IMR-90 (cell line): ENCODE measurements at regions not wholly inside any gene's neighbourhood (a gene's known extent, or its start where the extent isn't known, plus 50 kb on each side); places are given as distances from the start of the nearest gene placed in this dataset.

ENCODE experiments used
- ATAC-seq: fragments of 200-7000 bp; cut with Tn5 transposase; 2 replicates; pipeline ENCODE4 v1.9.1; 2020; ENCODE audit warnings: low read depth, mild to moderate bottlenecking, moderate library complexity
- BruUV-seq: library from RNA; stranded (reverse); fragments of 400-500 nt; replicated peaks from 2 replicates; lab custom pipeline; 2021; lab: Mats Ljungman, UMichigan
- CTCF ChIA-PET: fragments of 300-600 bp; formaldehyde crosslinking; extraction: SDS; loops from one replicate; lab custom pipeline; 2021; ENCODE audit warnings: antibody characterized with exemption; lab: Yijun Ruan, JAX
- POLR2A ChIA-PET: fragments of 300-600 bp; sonication (Branson Sonifier 250); formaldehyde crosslinking; loops from one replicate; lab custom pipeline; 2022; ENCODE audit warnings: antibody characterized with exemption; ENCODE audit not compliant: unreplicated experiment; lab: Charles Lee
- DNase-seq: peaks from one replicate; pipeline ENCODE4 v3.0.0; 2013
- H2AFZ ChIP-seq: replicated peaks from 2 replicates; pipeline ENCODE3; 2013; ENCODE audit warnings: low read length, mild to moderate bottlenecking; ENCODE audit not compliant: poor library complexity
- H2AK5ac ChIP-seq: 2 replicates; pipeline ENCODE4 v1.6.1; 2013; ENCODE audit warnings: low read depth, low read length, inconsistent platforms
- H2AK9ac ChIP-seq: replicated peaks from 2 replicates; pipeline ENCODE3; 2013; ENCODE audit warnings: mild to moderate bottlenecking, low read depth, low read length, moderate library complexity; ENCODE audit not compliant: poor library complexity
- H2BK120ac ChIP-seq: 2 replicates; pipeline ENCODE4 v1.6.1; 2013; ENCODE audit warnings: low read depth, low read length, inconsistent platforms
- H2BK15ac ChIP-seq: 3 replicates; pipeline ENCODE4 v1.6.1; 2013; ENCODE audit warnings: low read depth, low read length, inconsistent platforms
- H2BK20ac ChIP-seq: 2 replicates; pipeline ENCODE4 v1.6.1; 2013; ENCODE audit warnings: low read depth, mild to moderate bottlenecking, inconsistent platforms, low read length, moderate library complexity
- H2BK5ac ChIP-seq: 2 replicates; pipeline ENCODE4 v1.6.1; 2013; ENCODE audit warnings: mild to moderate bottlenecking, low read depth, low read length, inconsistent platforms; ENCODE audit not compliant: poor library complexity, severe bottlenecking
- H3K14ac ChIP-seq: replicated peaks from 2 replicates; pipeline ENCODE4 v1.6.1; 2013; ENCODE audit warnings: low read depth, low read length, inconsistent platforms
- H3K18ac ChIP-seq: 2 replicates; pipeline ENCODE4 v1.6.1; 2013; ENCODE audit warnings: low read depth, low read length, control low read depth
- H3K23ac ChIP-seq: 2 replicates; pipeline ENCODE4 v1.6.1; 2013; ENCODE audit warnings: low read depth, low read length, inconsistent platforms
- H3K27ac ChIP-seq: 2 replicates; pipeline ENCODE4 v1.5.1; 2013; ENCODE audit warnings: mild to moderate bottlenecking, control low read depth, low read length; ENCODE audit not compliant: insufficient read depth
- H3K27me3 ChIP-seq: 2 replicates; pipeline ENCODE4 v1.6.1; 2013; ENCODE audit warnings: low read length; ENCODE audit not compliant: control insufficient read depth, insufficient read depth
- H3K36me3 ChIP-seq: 2 replicates; pipeline ENCODE4 v1.6.1; 2013; ENCODE audit warnings: low read length, mixed read lengths; ENCODE audit not compliant: control insufficient read depth, insufficient read depth
- H3K4ac ChIP-seq: 2 replicates; pipeline ENCODE4 v1.6.1; 2013; ENCODE audit warnings: low read depth, low read length, inconsistent platforms
- H3K4me1 ChIP-seq: 2 replicates; pipeline ENCODE4 v1.6.1; 2013; ENCODE audit warnings: low read length, mixed read lengths; ENCODE audit not compliant: control insufficient read depth, insufficient read depth
- H3K4me2 ChIP-seq: 2 replicates; pipeline ENCODE4 v1.6.1; 2013; ENCODE audit warnings: low read depth, mild to moderate bottlenecking, control low read depth, low read length, moderate library complexity
- H3K4me3 ChIP-seq: 2 replicates; pipeline ENCODE4 v1.5.1; 2013; ENCODE audit warnings: low read depth, mild to moderate bottlenecking, control low read depth, low read length, moderate library complexity; ENCODE audit not compliant: insufficient read depth
- H3K56ac ChIP-seq: 2 replicates; pipeline ENCODE4 v1.6.1; 2013; ENCODE audit warnings: low read length, inconsistent platforms; ENCODE audit not compliant: insufficient read depth; ENCODE audit errors: extremely low read depth
- H3K79me1 ChIP-seq, 2 experiments: 2 replicates each; pipeline ENCODE4 v1.6.1; 2013; ENCODE audit warnings: low read length in 2 of 2, inconsistent platforms in 1 of 2, low read depth in 1 of 2
- H3K9ac ChIP-seq: 2 replicates; pipeline ENCODE4 v1.6.1; 2013; ENCODE audit warnings: low read depth, low read length, control low read depth
- H3K9me1 ChIP-seq: 2 replicates; pipeline ENCODE4 v1.6.1; 2013; ENCODE audit warnings: low read length, inconsistent platforms; ENCODE audit not compliant: insufficient read depth
- H3K9me3 ChIP-seq: 2 replicates; pipeline ENCODE4 v1.6.1; 2013; ENCODE audit warnings: low read length; ENCODE audit not compliant: control insufficient read depth, insufficient read depth
- H4K20me1 ChIP-seq: 2 replicates; pipeline ENCODE4 v1.6.1; 2013; ENCODE audit warnings: low read length, inconsistent platforms; ENCODE audit not compliant: insufficient read depth
- H4K5ac ChIP-seq: 2 replicates; pipeline ENCODE4 v1.6.1; 2013; ENCODE audit warnings: mild to moderate bottlenecking, low read depth, low read length, control low read depth
- H4K8ac ChIP-seq, 2 experiments: 2 replicates each; pipeline ENCODE4 v1.6.1; 2013; ENCODE audit warnings: low read depth in 2 of 2, low read length in 2 of 2, control low read depth in 1 of 2, inconsistent platforms in 1 of 2
- H4K91ac ChIP-seq: 2 replicates; pipeline ENCODE4 v1.6.1; 2013; ENCODE audit warnings: low read depth, low read length, inconsistent platforms; ENCODE audit not compliant: insufficient read depth
- BHLHE40 ChIP-seq: fragments of 150-350 bp; IDR thresholded peaks from 2 replicates; pipeline ENCODE4 v1.6.1; 2016; ENCODE audit warnings: mild to moderate bottlenecking, low read depth, low read length
- CEBPB ChIP-seq: IDR thresholded peaks from 2 replicates; pipeline ENCODE4 v1.6.1; 2012; ENCODE audit warnings: low read depth, low read length, improper control_type of control experiment
- CHD1 ChIP-seq: IDR thresholded peaks from 2 replicates; pipeline ENCODE4 v1.6.1; 2012; ENCODE audit warnings: low read depth, low read length, improper control_type of control experiment
- CTCF ChIP-seq: conservative IDR thresholded peaks from 2 replicates; pipeline ENCODE4 v1.5.1; 2012; ENCODE audit warnings: mild to moderate bottlenecking, low read depth, low read length, improper control_type of control experiment
- ELK1 ChIP-seq: fragments of 150-350 bp; IDR thresholded peaks from 2 replicates; pipeline ENCODE4 v1.6.1; 2016; ENCODE audit warnings: low read depth, mild to moderate bottlenecking, low read length, moderate library complexity, borderline replicate concordance
- FOS ChIP-seq: fragments of 150-350 bp; IDR thresholded peaks from 2 replicates; pipeline ENCODE4 v1.6.1; 2016; ENCODE audit warnings: low read depth, low read length
- MAFK ChIP-seq: IDR thresholded peaks from 2 replicates; pipeline ENCODE4 v1.6.1; 2012; ENCODE audit warnings: low read depth, low read length, improper control_type of control experiment
- MAZ ChIP-seq: IDR thresholded peaks from 2 replicates; pipeline ENCODE4 v1.6.1; 2012; ENCODE audit warnings: low read depth, mild to moderate bottlenecking, low read length, improper control_type of control experiment, moderate library complexity, borderline replicate concordance
- MXI1 ChIP-seq: IDR thresholded peaks from 2 replicates; pipeline ENCODE4 v1.6.1; 2012; ENCODE audit warnings: low read depth, mild to moderate bottlenecking, low read length, moderate library complexity, borderline replicate concordance
- POLR2A ChIP-seq: IDR thresholded peaks from 2 replicates; pipeline ENCODE4 v1.6.1; 2012; ENCODE audit warnings: mild to moderate bottlenecking, low read depth, low read length
- RAD21 ChIP-seq: IDR thresholded peaks from 2 replicates; pipeline ENCODE4 v1.6.1; 2012; ENCODE audit warnings: low read length, improper control_type of control experiment
- RCOR1 ChIP-seq: IDR thresholded peaks from 2 replicates; pipeline ENCODE4 v1.6.1; 2012; ENCODE audit warnings: mild to moderate bottlenecking, low read length, improper control_type of control experiment; ENCODE audit not compliant: insufficient replicate concordance
- RFX5 ChIP-seq: IDR thresholded peaks from 2 replicates; pipeline ENCODE4 v1.8.0; 2012; ENCODE audit warnings: low read depth, mild to moderate bottlenecking, low read length, moderate library complexity
- SMC3 ChIP-seq: fragments of 150-350 bp; IDR thresholded peaks from 2 replicates; pipeline ENCODE4 v1.6.1; 2016; ENCODE audit warnings: low read depth, mild to moderate bottlenecking, antibody characterized with exemption, low read length, moderate library complexity
- WGBS, 2 experiments: methylation state at CpG; one replicate each; pipeline versions ENCODE4 v1.1.5 to v1.1.7; 2013; ENCODE audit warnings: missing lambda C conversion rate in 2 of 2; ENCODE audit not compliant: insufficient read length in 1 of 2; ENCODE audit errors: extremely low coverage in 2 of 2; 5-methylcytosine and 5-hydroxymethylcytosine counted together
- dilution Hi-C: fragments of 300-500 bp; cut with HindIII; formaldehyde crosslinking; loops from one replicate; pipeline ENCODE4 v1.14.3; 2018; ENCODE audit warnings: low sequenced_read_pairs; ENCODE audit not compliant: unreplicated experiment
- in situ Hi-C: fragments of 300-500 bp; cut with MboI; formaldehyde crosslinking; loops from 3 replicates; pipeline ENCODE4 v1.14.3; 2019; ENCODE audit warnings: low sequenced_read_pairs, inconsistent platforms, mixed read lengths
- intact Hi-C: fragments of 100-400 bp; cut with micrococcal nuclease; formaldehyde crosslinking; loops from 2 replicates; pipeline ENCODE4 v1.10.0; 2022
- TF ChIP-seq, protein P1 (sequence below): fragments of 150-350 bp; IDR thresholded peaks from 2 replicates; pipeline ENCODE4 v1.6.1; 2017; ENCODE audit warnings: mild to moderate bottlenecking, antibody characterized with exemption, low read length, low read depth

DNA sequence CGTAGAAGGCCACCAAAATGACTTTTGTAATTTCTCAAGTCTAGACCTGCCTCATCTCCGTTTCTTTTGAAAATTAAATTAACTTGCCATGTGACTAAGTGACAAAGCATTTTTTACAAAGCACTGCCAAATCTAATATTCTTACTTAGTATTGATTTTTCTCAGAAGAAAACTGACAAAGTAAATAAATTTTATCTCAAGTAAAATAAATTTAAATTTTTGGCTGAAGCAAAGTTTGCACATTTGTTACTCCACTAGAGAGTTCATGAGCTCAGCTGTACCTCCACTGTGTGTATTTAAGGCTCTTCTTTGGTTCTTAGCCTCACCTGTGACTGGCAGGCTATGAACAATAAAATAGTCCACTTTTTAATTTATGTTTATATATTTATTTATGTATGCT lies 441.1 kb upstream of the PCDH10 start:
- intact Hi-C loops (no loop called here), dilution Hi-C loops (no loop called here), in situ Hi-C loops (no loop called here)
- Histone ChIP-seq H3K14ac (no peak overlapping the region), H3K4me3 (no peak overlapping the region), H2BK20ac (no peak overlapping the region), H3K79me1 (no peaks in the 10 kb centered on the region), H3K4me2 (no peak overlapping the region), H3K4ac (no peak overlapping the region), H3K56ac (no peak overlapping the region), H4K20me1 (no peaks in the 10 kb centered on the region), H3K27ac (no peak overlapping the region), H4K8ac (no peak overlapping the region), H2BK15ac (no peak overlapping the region), H3K9me3 (peaks cover 3% of the 10 kb centered on the region; the same call in 1 of the 2 replicates), H3K36me3 (no peaks in the 10 kb centered on the region), H3K23ac (no peak overlapping the region), H3K9ac (no peak overlapping the region), H4K91ac (no peak overlapping the region), H3K18ac (no peak overlapping the region), H2AK9ac (no peak overlapping the region), H2BK5ac (no peak overlapping the region), H3K9me1 (no peaks in the 10 kb centered on the region), H3K4me1 (no peaks in the 10 kb centered on the region), H2BK120ac (no peak overlapping the region), H4K5ac (no peak overlapping the region), H3K27me3 (no peaks in the 10 kb centered on the region), H2AK5ac (no peak overlapping the region), H2AFZ (no peak overlapping the region)
- ATAC-seq (no peak), DNase-seq (no peak)
- ChIA-PET POLR2A (no interaction called here), CTCF (interaction anchor here (0.6 kb wide), 1 partner anchor 43 kb away, joined by 4 read pairs; no protein-coding TSS in a partner anchor)
- no CpG with 5 or more reads among the region's 2 CpGs for WGBS, 2 experiments
- no TSS peak for BruUV-seq
- TF ChIP-seq CTCF = no peak
- TF ChIP-seq, protein P1, sequence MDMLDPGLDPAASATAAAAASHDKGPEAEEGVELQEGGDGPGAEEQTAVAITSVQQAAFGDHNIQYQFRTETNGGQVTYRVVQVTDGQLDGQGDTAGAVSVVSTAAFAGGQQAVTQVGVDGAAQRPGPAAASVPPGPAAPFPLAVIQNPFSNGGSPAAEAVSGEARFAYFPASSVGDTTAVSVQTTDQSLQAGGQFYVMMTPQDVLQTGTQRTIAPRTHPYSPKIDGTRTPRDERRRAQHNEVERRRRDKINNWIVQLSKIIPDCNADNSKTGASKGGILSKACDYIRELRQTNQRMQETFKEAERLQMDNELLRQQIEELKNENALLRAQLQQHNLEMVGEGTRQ = no peak
- no peak for TF ChIP-seq RCOR1
- no peak for TF ChIP-seq SMC3
- TF ChIP-seq RFX5 = no peak
- TF ChIP-seq CHD1 = no peak
- TF ChIP-seq RAD21 = no peak
- no peak for TF ChIP-seq CEBPB
- TF ChIP-seq MXI1 = no peak
- no peak for TF ChIP-seq MAFK
- no peak for TF ChIP-seq FOS
- no peak for TF ChIP-seq POLR2A
- TF ChIP-seq BHLHE40 = no peak
- no peak for TF ChIP-seq ELK1
- no peak for TF ChIP-seq MAZ
